Left renal pelvis (tissue), 4 donors: ENCODE measurements at regions not wholly inside any gene's neighbourhood (a gene's known extent, or its start where the extent isn't known, plus 50 kb on each side); places are given as distances from the start of the nearest gene placed in this dataset.
A peak's percentile ranks its signal among the peaks of the same experiment; 100 is the strongest.

ENCODE experiments used
- DNase-seq, 4 donors: peaks; one replicate each; pipeline ENCODE4 v3.0.0-alpha.2; 2013; ENCODE audit warnings: low read depth in 4 of 4, low spot score in 3 of 4

DNA sequence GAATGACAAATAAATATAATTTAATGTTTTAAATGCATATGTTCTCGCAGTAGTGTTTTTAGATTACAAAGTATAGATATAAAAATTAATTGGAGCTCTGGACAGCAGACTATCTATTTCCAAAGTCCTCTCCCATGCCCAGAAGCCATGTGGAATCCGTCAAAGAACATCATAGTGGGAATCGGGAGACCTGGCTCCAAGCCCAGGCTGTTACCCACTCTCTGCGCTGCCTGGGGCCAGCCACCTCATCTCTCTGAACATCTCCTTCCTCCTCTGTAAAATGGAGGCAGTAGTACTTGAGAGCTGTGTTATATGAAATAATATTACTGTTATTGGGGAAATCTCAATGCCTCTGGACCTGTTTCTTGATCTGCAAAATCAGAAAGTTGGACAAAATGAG is 58.1 kb upstream of the SLC30A5 start:
- no peak for DNase-seq

DNA sequence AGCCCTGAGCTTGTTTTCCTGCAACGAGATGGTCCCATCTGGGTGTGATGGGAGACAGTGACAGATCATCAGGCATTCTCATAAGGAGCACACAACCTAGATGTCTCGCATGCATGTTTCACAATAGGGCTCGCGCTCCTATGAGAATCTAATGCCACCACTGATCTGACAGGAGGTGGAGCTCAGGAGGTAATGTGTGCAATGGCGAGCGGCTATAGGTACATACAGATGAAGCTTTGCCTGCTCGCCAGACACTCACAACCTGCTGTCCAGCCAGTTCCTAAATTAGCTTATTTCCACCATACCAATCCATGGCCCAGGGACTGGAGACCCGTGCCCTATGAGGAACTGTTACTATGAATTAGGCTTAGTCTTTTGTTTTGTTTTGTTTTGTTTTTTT is 55.3 kb upstream of the SLC30A5 start:
- no peak for DNase-seq

DNA sequence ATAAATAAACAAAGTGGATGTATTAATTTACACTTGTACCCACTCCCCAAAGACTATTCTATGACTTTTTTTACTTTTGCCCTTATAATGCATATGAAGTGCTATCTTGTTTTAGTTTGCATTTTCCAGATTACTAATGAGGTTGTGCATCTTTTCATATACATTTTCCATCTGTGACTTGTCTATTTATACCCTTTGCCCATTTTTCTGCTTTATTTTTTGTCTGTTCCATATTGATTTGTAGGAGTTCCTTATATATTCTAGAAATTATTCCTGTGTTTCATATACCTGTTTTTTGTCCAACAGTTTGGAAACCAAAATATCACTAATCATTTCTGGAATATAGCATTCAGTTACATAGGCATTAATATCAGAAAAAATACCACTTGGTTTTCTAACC is 54.0 kb upstream of the SLC30A5 start:
- no peak for DNase-seq

DNA sequence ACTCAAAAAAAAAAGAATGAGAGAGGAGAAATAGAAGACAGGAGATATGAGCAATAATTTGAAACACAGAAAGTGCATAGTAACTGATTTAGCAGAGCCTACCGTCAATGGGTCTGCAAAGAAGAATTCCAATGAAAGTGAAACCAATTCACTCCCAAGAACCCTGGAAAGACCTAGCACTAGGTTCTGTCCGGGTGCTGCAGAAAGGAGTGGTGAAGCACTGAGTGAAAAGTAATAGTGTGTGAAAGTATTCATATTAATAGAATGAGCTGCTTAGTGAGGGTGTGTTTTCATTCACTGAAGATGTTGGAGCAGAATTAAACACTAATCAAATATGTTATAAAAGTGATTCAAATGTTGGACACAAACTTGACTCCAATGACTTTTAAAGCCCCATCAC is 51.3 kb upstream of the SLC30A5 start:
- no peak for DNase-seq

DNA sequence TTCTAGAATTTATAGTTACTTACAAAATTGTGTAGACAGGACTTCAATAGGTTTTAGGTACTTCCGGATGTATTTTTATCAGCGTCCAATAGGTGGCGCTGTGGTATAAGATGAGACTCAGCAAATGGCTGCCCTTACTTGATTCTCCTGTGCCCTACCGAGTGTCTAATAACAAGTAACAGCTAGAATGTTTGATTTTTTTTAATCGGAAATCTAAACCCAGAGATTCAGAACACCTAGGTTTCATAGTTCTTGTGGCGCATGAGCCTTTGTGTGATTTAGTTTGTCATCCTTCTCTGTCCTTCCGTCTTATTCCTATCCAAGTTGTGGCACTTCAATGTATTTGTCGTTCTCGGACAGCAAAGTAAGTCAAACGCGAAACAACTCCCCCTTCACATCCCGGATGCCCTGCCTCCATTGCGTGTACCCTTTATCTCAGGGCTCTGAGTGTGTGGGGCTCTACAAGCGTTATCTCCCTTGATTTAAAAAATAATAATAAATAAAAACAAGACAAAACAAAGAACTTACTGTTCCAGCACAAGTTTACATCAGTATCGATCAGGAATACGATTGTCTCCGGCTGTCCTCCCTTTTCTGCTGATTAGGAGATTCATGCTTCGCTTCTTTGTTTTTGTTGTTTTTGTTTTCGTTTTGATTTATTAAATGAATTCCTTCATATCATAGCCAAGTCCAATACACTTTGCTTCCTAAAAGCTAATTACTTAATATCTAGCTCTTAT is 50.7 kb upstream of the SLC30A5 start:
- DNase-seq = peak; percentile 80 to 86 (median 84)

DNA sequence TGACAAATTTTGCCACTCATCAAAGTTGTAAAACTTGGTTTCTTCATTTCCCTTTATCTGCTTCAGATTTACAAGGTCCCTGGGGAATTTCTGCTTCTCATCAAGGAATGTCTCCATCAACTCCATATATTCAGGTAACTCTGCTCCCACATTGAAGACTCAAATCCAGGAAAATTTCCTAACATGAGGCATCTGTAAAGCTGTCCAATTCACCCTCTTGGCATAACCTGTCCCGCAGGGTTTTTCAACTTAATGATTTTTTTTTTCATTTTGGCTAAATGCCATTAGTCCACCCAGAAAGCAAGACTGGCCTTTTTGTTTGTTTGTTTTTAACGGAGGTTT is 50.2 kb upstream of the SLC30A5 start:
- DNase-seq = no peak
